Mesendoderm (in vitro differentiated cells): ENCODE measurements at regions not wholly inside any gene's neighbourhood (a gene's known extent, or its start where the extent isn't known, plus 50 kb on each side); places are given as distances from the start of the nearest gene placed in this dataset.

Experiments used
- DNase-seq: peaks from one replicate; pipeline ENCODE4 v3.0.0; 2013
- H2AK5ac ChIP-seq: 2 replicates; pipeline ENCODE4 v1.6.1; 2013; ENCODE audit warnings: low read length, inconsistent platforms
- H2BK120ac ChIP-seq: 2 replicates; pipeline ENCODE4 v1.6.1; 2013; ENCODE audit warnings: low read depth, mild to moderate bottlenecking, low read length, moderate library complexity, mixed read lengths
- H2BK15ac ChIP-seq: replicated peaks from 2 replicates; pipeline ENCODE4 v1.6.1; 2013; ENCODE audit warnings: low read depth, mild to moderate bottlenecking, moderate library complexity
- H2BK5ac ChIP-seq: 2 replicates; pipeline ENCODE4 v1.6.1; 2013; ENCODE audit warnings: low read length, inconsistent platforms
- H3K18ac ChIP-seq: 2 replicates; pipeline ENCODE4 v1.6.1; 2013; ENCODE audit warnings: mild to moderate bottlenecking, low read length, mixed read lengths
- H3K23ac ChIP-seq: one replicate; pipeline ENCODE4 v1.6.1; 2013; ENCODE audit warnings: low read length
- H3K27ac ChIP-seq: 2 replicates; pipeline ENCODE4 v1.5.1; 2013; ENCODE audit warnings: low read depth, mild to moderate bottlenecking, inconsistent platforms, low read length, moderate library complexity
- H3K27me3 ChIP-seq: 2 replicates; pipeline ENCODE4 v1.6.1; 2013; ENCODE audit warnings: low read length, control low read depth, mild to moderate bottlenecking, inconsistent platforms; ENCODE audit not compliant: insufficient read depth, poor library complexity
- H3K36me3 ChIP-seq: 2 replicates; pipeline ENCODE4 v1.6.1; 2013; ENCODE audit warnings: low read length, inconsistent platforms; ENCODE audit not compliant: control insufficient read depth, insufficient read depth
- H3K4ac ChIP-seq: one replicate; pipeline ENCODE4 v1.6.1; 2013; ENCODE audit warnings: low read depth, mild to moderate bottlenecking, low read length, moderate library complexity
- H3K4me1 ChIP-seq: 2 replicates; pipeline ENCODE4 v1.6.1; 2013; ENCODE audit warnings: low read depth, low read length, inconsistent platforms; ENCODE audit not compliant: control insufficient read depth
- H3K4me2 ChIP-seq: 2 replicates; pipeline ENCODE4 v1.6.1; 2013; ENCODE audit warnings: low read length
- H3K4me3 ChIP-seq: 2 replicates; pipeline ENCODE4 v1.5.1; 2013; ENCODE audit warnings: mild to moderate bottlenecking, low read length
- H3K56ac ChIP-seq: one replicate; pipeline ENCODE4 v1.6.1; 2013; ENCODE audit warnings: low read length
- H3K79me1 ChIP-seq: 2 replicates; pipeline ENCODE4 v1.6.1; 2013; ENCODE audit warnings: low read length, inconsistent platforms
- H3K79me2 ChIP-seq: 2 replicates; pipeline ENCODE4 v1.6.1; 2013; ENCODE audit warnings: mild to moderate bottlenecking, low read length; ENCODE audit not compliant: control insufficient read depth, insufficient read depth
- H3K9ac ChIP-seq: 2 replicates; pipeline ENCODE4 v1.6.1; 2013; ENCODE audit warnings: low read length, inconsistent platforms
- H4K5ac ChIP-seq: one replicate; pipeline ENCODE4 v1.6.1; 2013; ENCODE audit warnings: low read length
- H4K8ac ChIP-seq: one replicate; pipeline ENCODE4 v1.6.1; 2013; ENCODE audit warnings: low read depth, mild to moderate bottlenecking, control low read depth, low read length, moderate library complexity
- WGBS: extraction: QIAGEN DNeasy Blood & Tissue Kit; methylation state at CpG from one replicate; pipeline ENCODE4 v1.1.7; 2013; ENCODE audit warnings: low lambda C conversion rate, missing lambda C conversion rate; ENCODE audit not compliant: insufficient coverage; ENCODE audit errors: extremely low coverage; 5-methylcytosine and 5-hydroxymethylcytosine counted together

DNA sequence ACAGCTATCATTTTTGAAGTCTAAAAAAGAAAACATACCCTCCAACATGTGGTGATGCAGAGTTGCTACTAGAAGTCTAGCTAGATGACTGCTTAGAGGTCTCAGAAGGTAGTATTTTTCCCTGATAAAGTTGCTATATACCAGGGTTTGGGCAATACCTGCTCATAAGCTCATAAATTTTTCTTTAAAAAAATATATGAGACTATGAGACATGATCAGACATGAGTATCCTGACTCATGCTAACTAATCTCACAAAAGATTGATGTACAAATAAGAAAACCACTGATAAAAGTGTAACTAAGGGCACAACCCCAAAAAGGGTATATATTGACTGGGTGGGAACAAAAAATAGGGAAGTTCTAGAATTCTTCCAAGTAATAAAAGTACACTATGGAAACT, 740.9 kb downstream of the METTL15 start:
- Histone ChIP-seq H3K4me1 (no peaks in the 10 kb centered on the region), H3K4ac (no peak overlapping the region), H4K8ac (no peak overlapping the region), H3K79me2 (no peaks in the 10 kb centered on the region), H2BK120ac (no peak overlapping the region), H3K36me3 (no peaks in the 10 kb centered on the region), H3K79me1 (no peaks in the 10 kb centered on the region), H3K4me3 (no peak overlapping the region), H3K23ac (no peak overlapping the region), H3K56ac (no peak overlapping the region), H2BK15ac (no peak overlapping the region), H3K9ac (no peak overlapping the region), H3K18ac (no peak overlapping the region), H2BK5ac (no peak overlapping the region), H3K27ac (no peak overlapping the region), H4K5ac (no peak overlapping the region), H2AK5ac (no peak overlapping the region), H3K4me2 (no peak overlapping the region), H3K27me3 (no peaks in the 10 kb centered on the region)
- DNase-seq, result no peak

DNA sequence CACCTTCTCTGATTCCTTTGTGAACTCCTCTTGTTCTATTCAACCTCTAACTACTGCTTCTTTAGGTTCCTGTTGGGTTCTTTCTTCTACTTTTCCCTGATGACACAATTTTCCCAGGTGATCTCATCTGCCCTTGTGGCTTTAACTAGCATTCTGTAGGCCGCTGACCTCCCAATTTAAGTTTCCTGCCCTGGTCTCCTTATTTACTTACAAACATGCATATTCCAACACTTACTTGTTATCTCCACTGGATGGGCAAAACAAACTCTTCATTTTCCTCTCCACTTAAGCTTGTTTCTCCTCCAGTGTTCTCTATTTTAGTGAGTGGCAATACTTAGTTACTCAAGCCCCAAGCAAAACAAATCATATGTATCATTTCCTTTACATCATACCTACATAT, 734.5 kb downstream of the METTL15 start:
- H3K9ac ChIP-seq, result no peak overlapping the region
- H2BK5ac ChIP-seq, result no peak overlapping the region
- no peaks in the 10 kb centered on the region for H3K4me1 ChIP-seq
- no peak overlapping the region for H2BK15ac ChIP-seq
- no peaks in the 10 kb centered on the region for H3K79me2 ChIP-seq
- H2AK5ac ChIP-seq, result no peak overlapping the region
- H3K56ac ChIP-seq, result no peak overlapping the region
- no peaks in the 10 kb centered on the region for H3K36me3 ChIP-seq
- H2BK120ac ChIP-seq, result no peak overlapping the region
- H3K27me3 ChIP-seq, result no peaks in the 10 kb centered on the region
- no peak overlapping the region for H3K4ac ChIP-seq
- no peak overlapping the region for H3K23ac ChIP-seq
- H3K4me3 ChIP-seq, result no peak overlapping the region
- H3K4me2 ChIP-seq, result no peak overlapping the region
- WGBS, result no CpG with 5 or more reads among the region's 1 CpG
- H4K8ac ChIP-seq, result no peak overlapping the region
- no peak overlapping the region for H3K27ac ChIP-seq
- no peaks in the 10 kb centered on the region for H3K79me1 ChIP-seq
- peak; percentile 18 for DNase-seq
- H3K18ac ChIP-seq, result no peak overlapping the region
- no peak overlapping the region for H4K5ac ChIP-seq

DNA sequence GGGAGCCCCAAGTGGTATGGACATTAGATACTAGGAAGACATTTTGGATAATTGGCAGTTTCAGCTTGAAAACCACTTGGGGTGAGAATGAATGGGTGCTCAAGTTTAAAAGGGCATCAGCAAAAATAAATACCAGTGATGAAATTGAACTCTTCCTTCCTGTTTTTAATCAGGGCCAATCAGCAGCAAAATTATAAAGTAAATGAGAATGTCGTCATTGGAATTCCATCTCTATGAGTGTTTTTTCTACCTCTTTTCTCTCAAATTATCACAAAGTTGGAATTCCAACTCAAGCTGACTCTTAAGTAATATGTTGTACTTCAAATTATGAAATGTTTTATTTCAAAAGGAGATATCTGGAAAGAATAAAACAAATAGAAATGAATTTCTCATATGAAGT, 730.6 kb downstream of the METTL15 start:
- no peak overlapping the region for H3K18ac ChIP-seq
- no peak overlapping the region for H3K4me3 ChIP-seq
- peaks cover under 1% of the 10 kb centered on the region for H3K4me1 ChIP-seq
- H4K8ac ChIP-seq, result no peak overlapping the region
- H3K9ac ChIP-seq, result no peak overlapping the region
- no peak overlapping the region for H3K4ac ChIP-seq
- no peak overlapping the region for H4K5ac ChIP-seq
- no peak overlapping the region for H3K27ac ChIP-seq
- no peak for DNase-seq
- H3K79me2 ChIP-seq, result no peaks in the 10 kb centered on the region
- H2BK120ac ChIP-seq, result no peak overlapping the region
- no peak overlapping the region for H3K23ac ChIP-seq
- H3K36me3 ChIP-seq, result no peaks in the 10 kb centered on the region
- H3K4me2 ChIP-seq, result no peak overlapping the region
- no peak overlapping the region for H2BK5ac ChIP-seq
- no peaks in the 10 kb centered on the region for H3K27me3 ChIP-seq
- no peak overlapping the region for H3K56ac ChIP-seq
- no peak overlapping the region for H2AK5ac ChIP-seq
- H2BK15ac ChIP-seq, result no peak overlapping the region
- no CpG with 5 or more reads among the region's 1 CpG for WGBS
- H3K79me1 ChIP-seq, result no peaks in the 10 kb centered on the region

DNA sequence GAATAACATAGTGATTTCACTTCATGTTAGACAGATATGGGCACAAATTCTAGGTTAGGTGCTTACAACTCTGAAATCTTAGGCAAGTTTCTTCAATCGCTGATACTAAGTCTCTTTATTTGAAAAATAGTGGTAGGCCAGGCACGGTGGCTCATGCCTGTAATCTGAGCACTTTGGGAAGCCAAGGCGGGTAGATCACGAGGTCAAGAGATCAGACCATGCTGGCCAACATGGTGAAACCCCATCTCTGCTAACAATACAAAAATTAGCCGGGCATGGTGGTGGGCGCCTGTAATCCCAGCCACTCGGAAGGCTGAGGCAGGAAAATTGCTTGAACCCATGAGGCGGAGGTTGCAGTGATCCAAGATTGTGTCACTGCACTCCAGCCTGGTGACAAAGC, 729.4 kb downstream of the METTL15 start:
- H3K4me1 ChIP-seq, result peaks cover 2% of the 10 kb centered on the region
- whole genome bisulfite sequencing, result no CpG with 5 or more reads among the region's 8 CpGs
- H2BK120ac ChIP-seq, result no peak overlapping the region
- H3K36me3 ChIP-seq, result no peaks in the 10 kb centered on the region
- H3K79me2 ChIP-seq, result no peaks in the 10 kb centered on the region
- H4K8ac ChIP-seq, result no peak overlapping the region
- DNase-seq, result no peak
- H3K27me3 ChIP-seq, result no peaks in the 10 kb centered on the region
- H3K27ac ChIP-seq, result no peak overlapping the region
- no peak overlapping the region for H3K4ac ChIP-seq
- no peak overlapping the region for H2AK5ac ChIP-seq
- no peak overlapping the region for H3K4me3 ChIP-seq
- no peak overlapping the region for H3K18ac ChIP-seq
- no peak overlapping the region for H4K5ac ChIP-seq
- no peaks in the 10 kb centered on the region for H3K79me1 ChIP-seq
- no peak overlapping the region for H3K23ac ChIP-seq
- H3K4me2 ChIP-seq, result no peak overlapping the region
- H3K9ac ChIP-seq, result no peak overlapping the region
- H3K56ac ChIP-seq, result no peak overlapping the region
- H2BK5ac ChIP-seq, result no peak overlapping the region
- no peak overlapping the region for H2BK15ac ChIP-seq

DNA sequence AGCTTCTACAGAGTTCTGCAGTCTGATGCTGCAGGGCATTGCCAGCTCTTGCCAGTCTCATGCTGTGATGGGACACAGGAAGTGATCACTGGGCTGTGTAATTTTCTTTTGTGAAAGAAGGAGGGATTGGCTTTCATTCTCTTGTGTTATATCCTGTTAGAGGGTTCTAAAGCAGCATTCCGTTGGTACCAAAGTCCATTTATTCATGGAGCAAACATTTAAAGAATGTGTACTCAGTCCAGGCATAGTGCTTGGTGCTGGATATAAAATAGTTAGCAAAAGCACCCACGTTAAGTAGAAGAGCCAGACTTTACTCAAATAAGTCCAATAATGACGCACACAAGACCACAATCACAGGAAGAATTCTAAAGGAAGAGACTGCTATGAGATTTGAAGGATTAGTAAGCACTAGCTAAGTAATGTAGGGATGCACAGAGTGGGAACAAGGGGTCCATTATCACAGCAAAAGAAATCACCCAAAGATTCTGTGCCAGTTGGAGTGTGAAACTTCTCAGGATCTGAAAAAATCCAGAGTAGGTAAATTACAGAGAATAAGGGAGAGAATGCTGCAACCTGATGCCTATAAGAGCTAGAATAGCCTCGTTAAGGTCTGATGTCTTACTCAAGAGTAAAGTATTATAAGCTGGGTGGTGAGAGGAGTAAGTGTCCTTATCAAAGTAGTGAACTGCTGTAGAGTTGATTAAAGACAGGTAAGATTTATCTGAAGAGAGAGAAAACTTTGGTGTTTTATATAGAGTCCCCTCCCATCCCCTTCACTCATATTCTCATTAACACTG, 728.3 kb downstream of the METTL15 start:
- no peak overlapping the region for H3K56ac ChIP-seq
- H3K9ac ChIP-seq, result no peak overlapping the region
- no peak overlapping the region for H2BK5ac ChIP-seq
- H2BK15ac ChIP-seq, result no peak overlapping the region
- peaks cover 2% of the 10 kb centered on the region for H3K4me1 ChIP-seq
- peak overlapping the region; percentile 45 for H2BK120ac ChIP-seq
- no peak overlapping the region for H2AK5ac ChIP-seq
- H3K36me3 ChIP-seq, result no peaks in the 10 kb centered on the region
- DNase-seq, result peak; percentile 29
- no peak overlapping the region for H3K23ac ChIP-seq
- no peak overlapping the region for H4K8ac ChIP-seq
- no peaks in the 10 kb centered on the region for H3K27me3 ChIP-seq
- H3K4ac ChIP-seq, result peak overlapping the region; percentile 87
- no peak overlapping the region for H4K5ac ChIP-seq
- no peak overlapping the region for H3K18ac ChIP-seq
- no peak overlapping the region for H3K4me3 ChIP-seq
- WGBS, result no CpG with 5 or more reads among the region's 4 CpGs
- H3K79me2 ChIP-seq, result no peaks in the 10 kb centered on the region
- H3K79me1 ChIP-seq, result no peaks in the 10 kb centered on the region
- H3K4me2 ChIP-seq, result no peak overlapping the region
- H3K27ac ChIP-seq, result no peak overlapping the region

DNA sequence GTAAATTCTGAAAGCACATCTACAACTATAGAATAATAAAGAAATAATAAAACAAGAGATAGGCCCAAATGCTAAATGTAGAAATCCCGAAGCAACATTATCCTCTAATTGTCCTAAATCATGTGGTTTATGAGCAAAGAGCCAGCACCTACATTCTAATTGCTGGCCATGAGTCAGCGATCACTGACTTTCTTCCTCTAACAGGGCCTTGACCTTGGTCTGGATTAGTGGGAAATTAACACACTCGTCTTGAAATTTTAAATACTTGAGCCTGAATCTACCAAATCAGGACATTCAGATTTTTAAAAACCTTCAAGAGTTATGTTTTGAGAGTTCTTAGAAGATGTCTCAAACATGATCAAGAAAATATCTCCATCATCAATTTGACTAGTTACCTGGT, 727.6 kb downstream of the METTL15 start:
- peak; percentile 36 for DNase-seq
- Histone ChIP-seq H3K27me3 (no peaks in the 10 kb centered on the region), H3K79me2 (no peaks in the 10 kb centered on the region), H3K9ac (no peak overlapping the region), H2BK5ac (no peak overlapping the region), H3K4me1 (peaks cover 2% of the 10 kb centered on the region), H3K23ac (no peak overlapping the region), H2BK15ac (peak overlapping the region; percentile 64), H3K18ac (no peak overlapping the region), H2AK5ac (no peak overlapping the region), H3K4me3 (no peak overlapping the region), H3K79me1 (no peaks in the 10 kb centered on the region), H4K8ac (no peak overlapping the region), H3K36me3 (no peaks in the 10 kb centered on the region), H3K56ac (no peak overlapping the region), H2BK120ac (no peak overlapping the region), H3K4me2 (no peak overlapping the region), H4K5ac (no peak overlapping the region), H3K27ac (no peak overlapping the region), H3K4ac (no peak overlapping the region)
- no CpG with 5 or more reads among the region's 3 CpGs for WGBS
